Stomach (tissue), 8 donors: ENCODE measurements at regions not wholly inside any gene's neighbourhood (a gene's known extent, or its start where the extent isn't known, plus 50 kb on each side); places are given as distances from the start of the nearest gene placed in this dataset.

Source experiments
- DNase-seq, 2 donors: peaks; one replicate each; pipeline versions ENCODE4 v3.0.0 to v3.0.0-alpha.2; 2013 to 2019
- H3K27ac ChIP-seq, 5 donors: fragments of 200-600 bp in 4 of 5; sonication (generic) in 4 of 5; one replicate each; pipeline ENCODE4 v1.5.1; 2013 to 2019; ENCODE audit warnings: mild to moderate bottlenecking in 1 of 5, moderate library complexity in 1 of 5
- H3K27me3 ChIP-seq, 3 donors: fragments of 200-600 bp; sonication (generic); one replicate each; pipeline ENCODE4 v1.5.1; 2017 to 2019; ENCODE audit warnings: mixed run types in 1 of 3
- H3K36me3 ChIP-seq, 4 donors: fragments of 200-600 bp; sonication (generic); 1 replicate in 3 of 4; 2 replicates in 1 of 4; pipeline ENCODE4 v1.5.1; 2016 to 2019
- H3K4me1 ChIP-seq, 4 donors: fragments of 200-600 bp; sonication (generic); one replicate each; pipeline ENCODE4 v1.5.1; 2016 to 2019
- H3K4me3 ChIP-seq, 4 donors: fragments of 200-600 bp; sonication (generic) in 3 of 4; one replicate each; pipeline ENCODE4 v1.5.1; 2016 to 2019; ENCODE audit warnings: mild to moderate bottlenecking in 1 of 4
- H3K9me3 ChIP-seq, 4 donors: fragments of 200-600 bp; sonication (generic); one replicate each; pipeline ENCODE4 v1.5.1; 2016 to 2019
- EP300 ChIP-seq: sonication (generic); formaldehyde crosslinking; IDR thresholded peaks from one replicate; pipeline ENCODE4 v1.6.1; 2017; ENCODE audit warnings: antibody characterized with exemption
- POLR2A ChIP-seq, 4 donors: fragments of 450-650 bp; IDR thresholded peaks; one replicate each; pipeline ENCODE4 v1.6.1; 2016; ENCODE audit warnings: antibody characterized with exemption in 4 of 4, control low read depth in 2 of 4, mild to moderate bottlenecking in 1 of 4, moderate library complexity in 1 of 4
- POLR2AphosphoS5 ChIP-seq, 3 donors: sonication (generic); formaldehyde crosslinking; IDR thresholded peaks; one replicate each; pipeline ENCODE4 v1.6.1; 2016; ENCODE audit warnings: antibody characterized with exemption in 3 of 3
- WGBS, 5 donors: extraction: QIAGEN DNeasy Blood & Tissue Kit in 3 of 5; methylation state at CpG; one replicate each; pipeline versions ENCODE4 v1.1.5 to v1.1.7; 2013 to 2018; 5-methylcytosine and 5-hydroxymethylcytosine counted together
- intact Hi-C: fragments of 100-400 bp; cut with DNase I; formaldehyde crosslinking; loops from one replicate; pipeline ENCODE4 v1.15.1; 2023; ENCODE audit warnings: low total_unique reads
- TF ChIP-seq, protein P1 (sequence below), 7 experiments: fragments of 450-650 bp in 4 of 7; fragments of 200-600 bp in 3 of 7; sonication (generic) in 3 of 7; IDR thresholded peaks; one replicate each; pipeline ENCODE4 v1.5.1; 2016 to 2019; ENCODE audit warnings: antibody characterized with exemption in 7 of 7, control low read depth in 2 of 7, mild to moderate bottlenecking in 1 of 7
- donor health status: healthy with polysubstance abuse.
- donor health status: Bipolar disorder and iron deficiency.
- donor health status: healthy.

GRCh38 chr2:172287190-172287589 is 140.2 kb upstream of the ITGA6 start:
- Histone ChIP-seq H3K27ac (peak overlapping the region in 1 of 5 donors; percentile 10), H3K4me1 (peaks cover 0 to 15% (median 11%) of the 10 kb centered on the region in 4 donors), H3K27me3 (no peaks in the 10 kb centered on the region), H3K36me3 (no peaks in the 10 kb centered on the region), H3K4me3 (no peak overlapping the region), H3K9me3 (no peaks in the 10 kb centered on the region)
- TF ChIP-seq EP300 (no peak), POLR2A (IDR thresholded peaks at IDR 0.05) (no peak), POLR2AphosphoS5 (IDR thresholded peaks at IDR 0.05) (no peak)
- TF ChIP-seq, protein P1, sequence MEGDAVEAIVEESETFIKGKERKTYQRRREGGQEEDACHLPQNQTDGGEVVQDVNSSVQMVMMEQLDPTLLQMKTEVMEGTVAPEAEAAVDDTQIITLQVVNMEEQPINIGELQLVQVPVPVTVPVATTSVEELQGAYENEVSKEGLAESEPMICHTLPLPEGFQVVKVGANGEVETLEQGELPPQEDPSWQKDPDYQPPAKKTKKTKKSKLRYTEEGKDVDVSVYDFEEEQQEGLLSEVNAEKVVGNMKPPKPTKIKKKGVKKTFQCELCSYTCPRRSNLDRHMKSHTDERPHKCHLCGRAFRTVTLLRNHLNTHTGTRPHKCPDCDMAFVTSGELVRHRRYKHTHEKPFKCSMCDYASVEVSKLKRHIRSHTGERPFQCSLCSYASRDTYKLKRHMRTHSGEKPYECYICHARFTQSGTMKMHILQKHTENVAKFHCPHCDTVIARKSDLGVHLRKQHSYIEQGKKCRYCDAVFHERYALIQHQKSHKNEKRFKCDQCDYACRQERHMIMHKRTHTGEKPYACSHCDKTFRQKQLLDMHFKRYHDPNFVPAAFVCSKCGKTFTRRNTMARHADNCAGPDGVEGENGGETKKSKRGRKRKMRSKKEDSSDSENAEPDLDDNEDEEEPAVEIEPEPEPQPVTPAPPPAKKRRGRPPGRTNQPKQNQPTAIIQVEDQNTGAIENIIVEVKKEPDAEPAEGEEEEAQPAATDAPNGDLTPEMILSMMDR (IDR thresholded peaks at IDR 0.05) = no peak
- intact Hi-C loops = no loop called here
- DNase-seq = no peak

DNA sequence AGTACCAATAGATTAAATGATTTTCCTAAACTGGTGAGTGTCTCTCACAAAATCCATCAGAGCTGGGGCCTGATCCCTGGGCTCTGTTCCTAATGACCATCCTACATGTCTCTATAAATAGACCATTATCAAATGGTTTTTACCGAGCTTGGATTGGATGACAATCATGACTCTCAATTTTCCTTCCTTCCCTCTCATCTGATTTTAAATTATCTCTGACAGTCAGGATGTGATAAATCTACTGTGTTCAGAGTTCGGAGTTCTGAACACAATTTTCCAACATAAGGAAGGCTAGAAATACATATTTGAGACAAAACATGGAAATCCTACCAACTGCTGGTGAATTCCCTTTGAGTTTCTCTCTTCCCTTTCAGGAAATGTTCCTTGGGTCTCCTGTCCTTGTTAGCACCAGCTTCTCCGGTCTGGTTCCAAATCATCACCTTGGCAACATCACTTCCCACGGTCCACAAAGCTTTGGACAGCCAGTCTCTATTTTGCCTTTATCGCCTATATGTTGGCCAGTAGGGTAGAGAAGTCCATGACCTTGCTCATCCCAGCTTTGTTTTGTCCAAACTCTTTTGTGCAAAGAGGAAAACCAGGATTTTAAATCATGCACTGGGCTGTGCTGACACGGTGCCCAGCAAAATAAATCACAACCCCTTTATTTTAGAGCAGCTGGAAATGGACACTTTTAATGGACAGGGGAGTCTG is 139.6 kb upstream of the ITGA6 start:
- WGBS, 5 donors = 66 to 82% (median 77%) methylated on average over 6 of the region's 6 CpGs

DNA sequence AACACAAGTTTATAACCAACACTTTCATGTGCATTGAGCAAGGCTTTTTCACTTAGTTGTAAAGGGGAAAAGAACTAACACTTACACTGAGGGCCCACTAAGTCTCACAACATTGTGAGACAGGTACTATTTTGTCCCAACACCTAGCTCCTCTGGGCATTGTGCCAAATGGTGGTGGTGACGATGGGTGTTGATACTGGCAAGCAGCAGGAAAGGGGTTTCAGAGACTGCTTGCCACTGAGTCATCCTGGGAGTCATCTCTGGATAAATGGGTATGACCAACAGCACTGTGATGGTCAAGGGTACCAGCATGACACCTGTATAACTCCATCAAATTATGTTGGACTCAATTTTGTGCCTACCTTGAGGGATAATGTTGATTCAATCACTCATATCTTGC is 138.8 kb upstream of the ITGA6 start:
- no peaks in the 10 kb centered on the region for H3K27me3 ChIP-seq
- intact Hi-C loops = no loop called here
- no peak overlapping the region for H3K27ac ChIP-seq
- no peaks in the 10 kb centered on the region for H3K9me3 ChIP-seq
- DNase-seq = peak; percentile 43 to 54
- H3K4me3 ChIP-seq = no peak overlapping the region
- WGBS, 5 donors = 11 to 55% (median 28%) methylated on average over 1 of the region's 1 CpG
- no peaks in the 10 kb centered on the region for H3K36me3 ChIP-seq
- TF ChIP-seq EP300 = no peak
- H3K4me1 ChIP-seq = peaks cover 0 to 15% (median 11%) of the 10 kb centered on the region in 4 donors

More for the DNA sequence above, 139.6 kb upstream of the ITGA6 start:
- H3K4me3 ChIP-seq = no peak overlapping the region
- H3K36me3 ChIP-seq = no peaks in the 10 kb centered on the region
- H3K27ac ChIP-seq = peak overlapping the region in 1 of 5 donors; percentile 10
- H3K27me3 ChIP-seq = no peaks in the 10 kb centered on the region
- peaks cover 0 to 15% (median 11%) of the 10 kb centered on the region in 4 donors for H3K4me1 ChIP-seq
- DNase-seq = peak in 1 of 2 donors; percentile 38
- intact Hi-C loops = no loop called here
- H3K9me3 ChIP-seq = no peaks in the 10 kb centered on the region
- TF ChIP-seq EP300 = no peak
- TF ChIP-seq, protein P1 (IDR thresholded peaks at IDR 0.05) = no peak
- no peak for TF ChIP-seq POLR2AphosphoS5 (IDR thresholded peaks at IDR 0.05)
- TF ChIP-seq POLR2A (IDR thresholded peaks at IDR 0.05) = no peak

- Histone ChIP-seq H3K36me3 (no peaks in the 10 kb centered on the region), H3K4me1 (peaks cover 0 to 15% (median 11%) of the 10 kb centered on the region in 4 donors), H3K4me3 (no peak overlapping the region), H3K9me3 (no peaks in the 10 kb centered on the region), H3K27ac (no peak overlapping the region), H3K27me3 (no peaks in the 10 kb centered on the region)
- peak; percentile 74 to 86 for DNase-seq
- no peak for TF ChIP-seq EP300
- TF ChIP-seq, protein P1 (IDR thresholded peaks at IDR 0.05) = no peak
- TF ChIP-seq POLR2A (IDR thresholded peaks at IDR 0.05) = no peak
- no peak for TF ChIP-seq POLR2AphosphoS5 (IDR thresholded peaks at IDR 0.05)
- intact Hi-C loops = no loop called here
- 21 to 29% (median 26%) methylated on average over 6 of the region's 6 CpGs for WGBS, 5 donors
These were observed 133.4 kb upstream of the ITGA6 start for GRCh38 chr2:172293952-172294351.

DNA sequence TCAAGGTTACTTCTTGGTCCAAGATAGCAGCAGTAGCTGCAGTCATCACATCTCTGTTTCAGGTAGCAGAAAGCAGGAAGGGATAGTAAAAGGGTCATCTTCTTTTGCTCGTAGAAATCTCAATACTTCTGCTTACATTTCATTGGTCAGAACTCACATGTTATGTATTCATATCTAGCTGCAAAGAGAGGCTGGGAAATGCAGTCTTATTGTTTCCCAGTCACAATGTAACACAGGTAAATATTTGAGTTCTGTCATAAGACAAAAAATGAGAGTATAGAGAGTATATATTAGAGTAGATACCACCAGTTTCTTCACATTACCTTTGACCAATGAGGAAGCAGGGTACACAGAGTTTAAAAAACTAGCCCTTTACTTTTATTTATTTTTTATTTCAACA is 132.4 kb upstream of the ITGA6 start:
- 29 to 83% (median 63%) methylated on average over 1 of the region's 1 CpG for WGBS, 5 donors
- intact Hi-C loops = no loop called here
- Histone ChIP-seq H3K27ac (no peak overlapping the region), H3K4me1 (peaks cover 8 to 26% (median 13%) of the 10 kb centered on the region in 4 donors), H3K4me3 (no peak overlapping the region), H3K27me3 (no peaks in the 10 kb centered on the region), H3K36me3 (no peaks in the 10 kb centered on the region), H3K9me3 (no peaks in the 10 kb centered on the region)
- DNase-seq = no peak
- TF ChIP-seq, protein P1 (IDR thresholded peaks at IDR 0.05) = no peak
- TF ChIP-seq POLR2A (IDR thresholded peaks at IDR 0.05) = no peak
- no peak for TF ChIP-seq EP300
- TF ChIP-seq POLR2AphosphoS5 (IDR thresholded peaks at IDR 0.05) = no peak
